Left ventricle myocardium superior (tissue), 1 donor: ENCODE measurements at regions not wholly inside any gene's neighbourhood (a gene's known extent, or its start where the extent isn't known, plus 50 kb on each side); places are given as distances from the start of the nearest gene placed in this dataset.
A peak's percentile ranks its signal among the peaks of the same experiment; 100 is the strongest.

Experiments used
- ATAC-seq: fragments of 200-7000 bp; cut with Tn5 transposase; one replicate; pipeline ENCODE4 v1.9.1; 2020; ENCODE audit warnings: mild to moderate bottlenecking, moderate library complexity
- DNase-seq: peaks from one replicate; pipeline ENCODE4 v3.0.0-alpha.2; 2020
- intact Hi-C: fragments of 100-400 bp; cut with micrococcal nuclease; formaldehyde crosslinking; loops from one replicate; pipeline ENCODE4 v1.11.0; 2022
- donor health status: DM: no; HTN: yes; CAD: no; lungs with severe emphysema.

DNA sequence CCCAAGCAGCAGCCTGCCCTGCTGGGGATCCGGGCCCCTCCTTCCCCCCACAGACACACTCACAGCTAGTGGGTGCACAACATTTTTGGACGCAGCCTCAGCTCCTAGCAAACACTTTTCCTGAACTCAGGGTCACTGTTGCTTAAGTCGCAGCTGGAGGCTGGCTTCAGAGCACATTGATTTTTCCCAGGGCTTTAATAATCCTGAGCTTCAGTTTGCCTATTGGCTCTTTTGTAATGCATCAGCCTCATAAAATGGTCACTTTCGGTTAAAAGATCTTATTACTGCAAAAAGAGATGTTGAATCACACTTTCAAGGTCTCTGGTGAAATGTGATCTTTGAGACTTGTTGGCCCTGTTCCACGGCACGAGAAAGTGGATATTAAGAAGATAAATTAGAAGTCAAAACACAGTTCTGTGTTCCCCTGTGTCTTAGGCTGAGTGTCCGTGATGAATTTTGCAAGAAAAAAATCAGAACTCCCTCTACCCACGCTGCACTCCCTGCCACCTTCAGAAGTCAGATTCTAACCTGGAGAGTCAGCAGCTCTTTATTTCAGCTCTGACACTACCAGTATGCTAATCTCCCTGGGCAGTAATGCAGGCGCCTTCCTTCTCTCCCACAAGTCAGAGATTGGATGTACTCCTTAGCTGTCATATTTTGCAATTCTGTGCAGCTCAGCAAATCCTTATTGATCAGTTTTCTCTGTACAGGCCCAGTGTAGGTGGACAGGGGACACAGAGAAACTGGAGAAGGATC lies 158.2 kb upstream of the E2F8 start:
- ATAC-seq (peak; percentile 58), DNase-seq (no peak)
- intact Hi-C loops, result no loop called here

DNA sequence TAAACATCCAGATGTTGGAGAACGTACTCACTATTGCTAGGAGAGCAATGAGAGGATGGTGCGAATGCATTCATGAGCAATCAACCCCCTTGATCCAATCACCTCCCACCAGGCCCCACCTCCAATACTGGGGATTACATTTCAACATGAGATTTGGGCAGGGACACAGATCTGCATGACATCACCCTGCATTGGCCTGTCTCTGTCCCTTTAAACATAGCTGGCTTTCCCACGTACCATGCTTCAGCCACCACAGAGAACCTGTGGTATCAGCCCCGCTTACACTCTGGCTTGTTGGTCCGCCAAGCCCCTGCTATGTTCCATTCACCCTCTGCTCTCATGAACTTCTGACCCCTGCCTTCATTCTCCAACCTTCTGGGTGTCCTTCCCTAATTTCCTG lies 157.5 kb upstream of the E2F8 start:
- intact Hi-C loops, result no loop called here
- ATAC-seq (no peak), DNase-seq (no peak)

DNA sequence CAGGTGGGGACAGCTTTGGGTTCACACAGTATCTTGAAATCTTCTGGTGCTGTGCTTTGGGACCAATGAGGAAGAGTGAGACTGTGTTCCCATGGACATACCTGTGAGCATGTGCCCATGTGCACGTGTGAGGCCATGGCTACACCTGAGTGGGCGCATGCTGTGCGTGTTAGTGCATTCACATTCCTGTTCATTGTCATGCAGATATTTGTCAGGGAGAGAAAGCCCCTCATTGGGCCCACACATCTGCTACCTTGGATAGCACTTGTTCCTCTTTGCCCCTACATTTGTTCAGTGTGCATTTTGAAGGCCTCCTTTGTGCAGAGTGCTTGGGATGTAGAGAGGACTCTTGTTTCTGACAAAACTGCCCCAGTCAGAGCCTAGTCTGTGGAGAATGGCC lies 154.3 kb upstream of the E2F8 start:
- ATAC-seq (no peak), DNase-seq (no peak)
- intact Hi-C loops, result no loop called here

DNA sequence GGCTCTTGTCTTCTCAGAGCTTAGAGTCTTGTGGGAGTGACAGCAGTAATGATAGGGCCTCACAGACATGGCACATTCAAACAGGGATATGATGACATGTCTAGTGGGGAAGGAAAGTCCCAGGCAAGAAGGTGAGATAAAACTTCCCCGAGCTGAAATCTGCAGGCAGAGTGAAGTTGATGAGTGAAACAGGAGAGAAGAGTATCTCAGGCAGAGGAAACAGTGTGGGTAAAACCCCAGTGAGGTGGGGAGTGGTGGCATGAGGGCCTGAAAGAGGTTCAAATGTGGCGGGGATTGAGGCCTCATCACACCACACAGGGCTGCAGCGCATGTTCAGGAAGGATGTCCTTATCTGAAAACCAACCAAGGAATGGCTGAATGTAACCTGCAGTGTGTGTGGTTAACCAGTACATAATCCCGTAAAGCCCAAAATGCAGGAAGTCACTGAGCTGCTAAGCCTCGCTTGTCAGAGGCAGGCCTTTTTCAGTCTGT lies 153.8 kb upstream of the E2F8 start:
- DNase-seq, result no peak
- ATAC-seq, result no peak
- intact Hi-C loops, result no loop called here

DNA sequence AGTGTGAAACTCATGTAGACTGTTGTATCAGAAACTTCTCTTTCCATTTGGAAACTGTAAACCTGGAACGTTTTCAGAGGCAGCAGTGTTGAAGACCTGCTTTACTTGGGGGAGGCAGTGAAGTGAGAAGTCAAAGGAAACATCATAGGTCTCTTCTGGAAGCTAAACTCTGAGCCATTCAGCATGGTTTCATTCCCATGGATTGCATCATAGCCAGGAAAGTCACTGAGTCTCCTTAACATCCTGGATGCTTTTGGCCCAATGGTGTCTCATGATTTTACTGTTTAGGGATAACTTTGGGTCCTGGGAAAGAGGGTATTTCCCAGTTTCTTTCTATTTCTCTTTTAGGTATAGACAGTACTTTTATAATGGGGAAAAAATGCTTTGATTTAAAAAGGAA lies 153.2 kb upstream of the E2F8 start:
- ATAC-seq, result no peak

DNA sequence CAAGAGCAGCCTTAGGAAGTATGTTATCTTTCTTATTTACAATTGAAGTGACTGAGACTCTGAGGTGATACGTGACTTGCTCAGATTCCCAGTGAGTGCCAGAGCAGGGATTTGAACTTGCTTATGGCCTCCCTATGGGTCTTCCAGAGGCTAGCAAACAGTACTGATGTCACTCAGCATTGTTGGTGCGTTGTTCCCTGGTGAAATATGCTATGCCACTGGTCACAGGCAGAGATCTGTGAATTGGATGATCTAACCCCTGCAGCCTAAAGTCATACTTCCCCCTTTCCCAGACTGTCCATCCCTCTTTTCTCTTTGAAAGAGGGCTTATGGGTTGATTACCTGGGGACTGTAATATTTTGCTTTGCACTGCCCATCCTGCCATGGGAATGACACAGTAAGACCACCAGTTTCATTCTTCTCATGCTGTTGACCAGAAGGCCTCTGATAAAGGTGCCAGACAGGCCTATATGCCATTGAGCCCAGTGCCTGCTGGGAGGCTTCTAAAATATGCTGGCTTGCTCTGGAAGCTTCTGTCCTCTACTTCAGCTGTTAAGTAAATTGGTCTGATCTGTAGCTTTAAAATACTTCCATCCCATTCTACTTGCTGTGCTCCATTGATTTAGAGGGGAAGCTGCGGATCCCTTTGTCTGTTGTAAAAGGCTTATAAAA lies 152.2 kb upstream of the E2F8 start:
- intact Hi-C loops, result no loop called here
- no peak for DNase-seq
- no peak for ATAC-seq

More for the DNA sequence above, 153.2 kb upstream of the E2F8 start:
- intact Hi-C loops, result no loop called here
- DNase-seq, result no peak

DNA sequence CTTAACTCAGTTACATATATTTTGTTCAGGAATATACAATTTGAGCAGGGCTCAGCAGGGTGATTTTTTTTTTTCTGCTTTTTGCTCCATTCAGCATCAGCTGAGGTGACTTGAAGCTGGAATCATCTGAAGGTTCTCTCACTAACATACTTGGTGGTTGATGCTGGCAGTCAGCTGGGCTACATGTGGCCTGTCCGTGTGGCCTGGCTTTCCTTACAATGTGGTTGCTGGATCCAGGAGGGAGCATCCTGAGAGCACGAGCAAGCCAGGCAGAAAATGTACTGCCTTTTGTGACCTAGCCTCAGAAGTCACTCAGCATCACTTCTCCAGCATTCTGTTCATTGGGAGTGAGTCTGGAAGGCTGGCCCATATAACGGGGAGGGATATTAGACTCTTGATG lies 151.6 kb upstream of the E2F8 start:
- ATAC-seq (no peak), DNase-seq (no peak)
- intact Hi-C loops, result no loop called here

DNA sequence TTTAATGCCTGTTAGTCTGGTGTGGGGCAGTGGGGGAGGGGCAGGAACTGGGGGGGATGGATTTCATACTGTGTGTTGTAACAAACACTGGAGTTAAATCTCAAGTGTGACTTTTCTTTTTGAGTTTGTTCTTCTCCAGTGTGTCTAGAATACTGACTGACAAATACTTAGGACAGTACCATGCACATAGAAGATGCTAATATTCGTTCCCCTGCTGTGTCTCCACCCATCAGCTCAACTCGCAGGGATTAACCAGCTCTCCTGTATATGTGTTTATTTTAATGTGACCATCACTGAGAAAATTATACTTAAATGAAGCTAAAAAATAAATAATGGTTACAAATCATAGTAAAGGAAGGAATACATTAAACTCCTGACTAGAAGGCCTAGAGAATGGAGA lies 150.9 kb upstream of the E2F8 start:
- DNase-seq, result no peak
- intact Hi-C loops, result no loop called here
- ATAC-seq, result no peak

DNA sequence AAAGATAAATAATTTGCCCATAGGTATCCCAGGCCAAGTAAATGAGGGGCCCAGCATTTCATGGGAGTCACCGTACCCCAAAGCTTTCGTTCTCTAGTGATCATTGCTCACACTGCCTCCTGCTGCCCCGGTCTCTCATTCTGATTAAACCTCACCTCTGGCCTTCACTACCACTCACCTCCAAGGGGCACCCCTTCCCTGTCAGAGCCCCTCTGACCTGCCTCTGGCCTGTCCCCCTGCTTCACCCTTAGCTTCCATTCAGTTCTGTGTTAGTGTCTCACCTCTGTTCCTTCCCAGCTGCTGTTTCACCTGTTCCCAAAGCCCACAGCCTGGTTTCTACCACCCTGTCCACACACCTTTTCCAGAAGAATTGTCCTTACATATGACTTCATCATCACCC lies 150.3 kb upstream of the E2F8 start:
- no peak for DNase-seq
- intact Hi-C loops, result no loop called here
- ATAC-seq, result no peak

DNA sequence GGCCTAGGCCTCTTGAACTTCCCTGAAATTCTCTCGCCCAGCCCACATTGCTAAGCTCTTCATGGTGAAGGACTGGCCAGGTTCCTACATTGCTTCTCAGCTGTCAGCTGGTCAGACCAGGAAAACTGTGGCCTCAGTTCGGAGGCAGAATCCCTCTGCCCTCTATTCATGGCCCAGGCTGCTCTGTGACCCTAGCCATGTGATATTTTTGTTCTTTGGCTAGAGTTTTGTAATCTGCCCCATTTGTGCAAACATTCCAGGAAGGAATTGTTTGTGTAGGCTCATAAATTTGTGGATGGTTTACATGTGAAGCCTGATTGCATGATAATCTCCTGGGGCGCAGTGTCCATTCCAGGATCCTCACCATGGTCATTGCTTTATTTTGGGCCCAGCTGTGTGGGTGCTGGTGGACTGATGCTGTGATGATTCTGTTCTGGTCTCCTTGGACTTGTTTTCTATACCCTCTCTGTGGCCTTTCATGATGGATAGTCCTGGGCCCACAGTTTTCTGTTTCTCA lies 149.1 kb upstream of the E2F8 start:
- intact Hi-C loops, result no loop called here
- DNase-seq (no peak), ATAC-seq (peak; percentile 60)

DNA sequence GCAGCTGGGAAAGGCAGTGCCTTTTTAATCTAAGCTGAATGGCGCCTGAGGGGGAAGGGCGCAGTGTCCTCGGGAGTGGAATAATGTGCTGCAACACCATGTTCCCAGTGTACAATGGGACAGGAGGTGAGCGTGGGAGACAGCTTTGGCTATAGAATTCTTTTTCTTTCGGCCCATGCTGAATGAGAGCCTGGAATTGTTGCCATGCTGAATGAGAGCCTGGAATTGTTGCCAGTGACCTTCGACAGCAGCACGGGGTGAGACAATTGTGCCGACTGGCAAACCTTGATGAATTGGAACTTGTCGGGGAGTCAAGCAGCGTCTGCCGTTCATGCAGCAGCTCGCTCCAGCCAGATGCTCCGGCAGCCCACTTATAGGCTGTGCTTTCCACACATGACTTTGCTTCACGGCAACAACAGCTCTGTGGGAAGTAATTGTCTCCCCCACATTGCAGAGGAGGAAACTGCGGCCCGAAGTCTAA lies 141.4 kb upstream of the E2F8 start:
- peak; percentile 28 for ATAC-seq
- DNase-seq, result no peak
- intact Hi-C loops, result no loop called here

DNA sequence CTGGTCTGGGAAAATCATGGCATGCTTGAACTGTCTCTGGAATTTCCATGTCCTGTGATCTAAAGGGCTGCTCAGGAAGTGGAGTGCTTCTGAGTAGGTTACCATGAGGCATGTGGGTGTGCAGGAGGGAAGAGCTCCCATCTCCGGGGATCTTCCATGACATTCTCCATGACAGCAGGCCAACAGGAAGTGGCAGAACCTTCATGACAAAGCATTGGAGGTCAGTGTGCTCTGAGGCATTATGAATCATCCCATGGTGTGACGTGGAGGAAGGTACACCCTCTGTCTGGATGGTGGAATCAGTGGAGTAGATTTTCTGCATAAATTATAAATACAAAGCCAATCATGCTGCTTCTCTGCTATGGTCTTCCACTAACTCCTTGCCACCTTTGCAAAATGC lies 139.6 kb upstream of the E2F8 start:
- no peak for DNase-seq
- ATAC-seq, result peak; percentile 21

DNA sequence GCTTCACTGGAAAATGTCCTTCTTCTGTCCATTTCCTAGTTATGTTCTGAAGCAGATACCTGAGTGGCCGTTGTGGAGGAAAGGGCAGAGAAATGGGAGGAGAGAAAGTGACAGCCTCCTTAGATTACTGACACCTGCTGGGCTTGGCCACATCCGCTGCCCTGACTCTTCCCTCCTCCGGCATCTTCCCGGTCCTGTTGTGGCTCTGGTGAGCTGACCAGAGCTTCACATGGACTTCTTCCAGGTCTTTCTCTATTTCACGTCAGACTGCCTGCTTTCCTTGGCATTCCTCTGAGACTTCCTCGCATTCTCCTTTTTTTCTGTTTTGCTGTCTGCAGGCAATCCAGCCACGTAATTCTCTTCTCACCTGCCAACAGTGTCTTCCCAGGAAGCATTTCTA lies 138.7 kb upstream of the E2F8 start:
- DNase-seq, result no peak
- no peak for ATAC-seq

More for the DNA sequence above, 139.6 kb upstream of the E2F8 start:
- intact Hi-C loops, result no loop called here

DNA sequence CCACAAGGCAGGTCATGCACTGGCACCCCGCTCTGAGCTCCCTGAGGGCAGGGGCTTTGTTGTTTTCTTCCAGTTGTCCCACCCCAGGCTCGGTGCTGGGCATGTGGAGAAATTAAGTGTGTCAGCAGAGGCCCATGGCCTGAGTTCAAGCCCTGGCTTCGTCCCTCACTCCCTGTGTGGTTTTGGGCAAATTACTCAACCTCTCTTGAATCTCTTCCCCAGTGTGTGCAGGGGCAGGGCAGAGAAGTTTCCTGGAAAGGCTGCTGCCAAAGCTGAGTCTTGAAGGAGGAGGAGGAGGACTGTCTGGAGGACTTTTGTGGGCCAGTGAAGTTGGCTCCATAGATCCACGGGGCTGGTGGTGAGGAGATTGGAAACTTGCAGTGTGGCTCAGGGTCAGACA lies 138.1 kb upstream of the E2F8 start:
- intact Hi-C loops, result no loop called here
- DNase-seq (no peak), ATAC-seq (no peak)

More for the DNA sequence above, 138.7 kb upstream of the E2F8 start:
- intact Hi-C loops, result no loop called here

DNA sequence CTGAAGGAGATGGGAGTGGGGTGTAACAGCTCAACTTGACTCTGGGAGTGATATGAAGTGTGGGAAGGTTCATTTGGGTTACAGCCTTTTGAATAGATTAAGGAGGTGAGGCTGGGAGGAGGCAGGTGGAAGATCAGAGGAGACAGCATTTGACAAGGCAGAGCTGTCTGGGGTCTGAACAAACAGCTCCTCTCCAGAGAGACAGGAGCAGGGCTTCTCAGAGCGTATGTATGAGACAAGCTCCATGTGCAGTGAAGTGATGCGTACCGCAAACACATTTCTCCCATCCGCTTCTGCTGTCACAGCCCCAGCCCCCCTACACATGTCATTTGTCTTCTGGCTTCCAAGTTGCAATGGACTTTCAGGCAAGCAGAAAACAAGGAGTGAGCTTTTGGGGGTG lies 137.1 kb upstream of the E2F8 start:
- intact Hi-C loops, result no loop called here
- ATAC-seq, result no peak
- no peak for DNase-seq

DNA sequence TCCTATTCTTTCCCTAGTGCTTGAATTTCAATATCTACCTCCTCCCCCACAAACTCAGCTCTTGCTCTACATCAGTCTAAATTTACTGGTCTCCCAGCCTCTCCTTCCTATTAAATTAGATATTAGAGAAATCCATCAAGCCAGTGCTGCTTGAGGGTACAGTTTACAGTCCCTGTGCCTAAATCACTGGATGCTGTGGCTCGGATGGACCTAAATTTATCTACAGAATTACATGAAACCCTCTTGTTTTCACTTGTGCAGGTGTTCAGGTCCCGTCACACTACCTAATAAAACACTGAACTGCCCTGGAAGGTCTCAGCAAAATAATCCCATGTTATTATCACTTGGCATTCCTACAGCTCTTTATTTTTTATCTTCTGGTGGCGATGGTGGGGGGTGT lies 134.7 kb upstream of the E2F8 start:
- intact Hi-C loops, result no loop called here
- DNase-seq, result no peak
- no peak for ATAC-seq

DNA sequence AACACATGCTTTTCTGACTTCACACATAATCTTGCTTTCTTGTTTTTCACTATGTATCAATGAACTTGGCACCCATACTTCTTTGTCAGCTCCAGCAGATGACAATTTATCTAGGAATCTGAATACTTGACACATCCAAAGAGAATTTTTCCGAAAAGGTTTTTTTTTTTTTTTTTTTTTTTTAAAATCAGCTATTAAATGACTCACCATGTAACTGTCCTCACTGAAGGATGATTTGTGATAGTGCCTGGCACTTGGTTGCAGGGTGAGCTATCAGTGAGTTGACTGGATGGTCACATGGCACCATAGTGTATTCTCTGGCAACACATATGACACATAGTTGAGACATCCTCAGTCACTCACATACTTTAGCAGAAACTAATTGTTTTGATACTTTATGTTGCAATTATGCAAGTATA lies 133.4 kb upstream of the E2F8 start:
- DNase-seq (no peak), ATAC-seq (no peak)
- intact Hi-C loops, result no loop called here

DNA sequence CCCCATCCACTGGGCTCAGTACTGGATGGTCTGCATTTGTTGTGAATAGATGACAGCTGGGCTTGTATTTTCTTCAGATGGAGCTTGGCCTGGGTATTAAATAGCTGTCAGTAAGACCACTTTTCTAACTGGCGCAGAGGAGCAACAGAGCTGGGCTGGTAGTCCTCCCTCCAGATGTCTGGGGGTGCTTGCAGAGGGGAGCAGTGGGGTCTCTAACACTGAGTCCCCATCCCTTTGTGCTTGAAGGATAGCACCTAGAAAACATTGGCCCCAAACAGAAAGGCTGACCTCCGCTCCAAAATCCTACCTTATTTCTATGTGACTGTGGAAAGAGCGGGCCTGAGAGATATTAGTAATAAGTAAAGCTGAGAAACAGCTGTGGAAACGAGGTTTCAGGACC lies 131.6 kb upstream of the E2F8 start:
- no peak for ATAC-seq
- intact Hi-C loops, result no loop called here
- no peak for DNase-seq

DNA sequence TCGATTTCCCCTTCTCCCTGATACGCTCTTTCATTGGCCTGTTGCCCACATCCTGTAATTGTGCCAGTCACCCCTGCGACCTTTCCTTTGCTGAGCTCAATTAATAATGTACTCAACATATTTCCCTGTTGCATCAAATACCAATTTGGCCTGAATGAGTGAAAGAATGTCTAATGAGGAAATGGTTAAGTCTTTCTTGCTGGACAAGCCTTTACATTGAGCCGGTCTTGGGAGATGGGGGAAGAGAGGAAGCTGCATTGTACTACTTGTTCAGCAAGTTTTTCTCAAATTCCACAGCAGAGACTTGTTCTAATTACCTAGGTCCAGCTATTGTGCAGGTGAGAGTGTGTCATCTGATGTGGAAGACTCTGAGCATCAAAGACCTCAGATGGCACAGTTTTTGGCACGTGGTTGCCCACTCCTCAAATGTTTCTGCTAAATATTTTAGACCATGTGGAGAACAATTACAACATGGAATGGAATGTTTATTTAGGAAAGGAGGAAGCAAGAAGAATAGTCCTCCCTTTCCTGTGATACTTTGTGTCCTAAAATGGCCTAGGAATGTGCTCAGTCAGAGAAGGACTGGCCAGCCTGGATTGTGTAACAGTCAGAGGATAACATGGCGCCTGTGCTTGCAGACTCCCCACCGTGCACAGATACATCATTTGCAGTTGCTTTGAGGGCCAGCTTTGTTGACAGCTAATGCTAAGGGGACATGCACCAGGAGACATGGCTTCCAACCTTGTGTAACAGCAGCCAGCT lies 129.5 kb upstream of the E2F8 start:
- intact Hi-C loops, result no loop called here
- DNase-seq (peak; percentile 44), ATAC-seq (peak; percentile 92)
